Neural progenitor cell (in vitro differentiated cells): ENCODE measurements at regions not wholly inside any gene's neighbourhood (a gene's known extent, or its start where the extent isn't known, plus 50 kb on each side); places are given as distances from the start of the nearest gene placed in this dataset.

Experiments
- CTCF ChIP-seq: fragments of 200-600 bp; sonication (generic); IDR thresholded peaks from 2 replicates; pipeline ENCODE4 v1.5.1; 2017; ENCODE audit warnings: antibody characterized with exemption, mild to moderate bottlenecking
- EZH2 ChIP-seq: fragments of 200-600 bp; sonication (generic); IDR thresholded peaks from 2 replicates; pipeline ENCODE4 v1.6.1; 2017; ENCODE audit warnings: antibody characterized with exemption, mild to moderate bottlenecking, moderate library complexity

GRCh38 chr10:107264742-107265141 is 100.2 kb upstream of the SORCS1 start:
- TF ChIP-seq CTCF (peak; percentile 56), EZH2 (no peak)
